ENCODE measurements at regions not wholly inside any gene's neighbourhood (a gene's known extent, or its start where the extent isn't known, plus 50 kb on each side); places are given as distances from the start of the nearest gene placed in this dataset.
"Not testable (repeated sequence)": the region's sequence is repeated elsewhere in the genome, so short reads cannot be mapped to it uniquely, and the experiment has no call there.

- no peak for DNase-seq
These were observed 868.1 kb upstream of the CDH9 start for GRCh38 chr5:27906481-27906880.

GRCh38 chr5:27900761-27901160 lies 862.4 kb upstream of the CDH9 start:
- no peak for DNase-seq

DNA sequence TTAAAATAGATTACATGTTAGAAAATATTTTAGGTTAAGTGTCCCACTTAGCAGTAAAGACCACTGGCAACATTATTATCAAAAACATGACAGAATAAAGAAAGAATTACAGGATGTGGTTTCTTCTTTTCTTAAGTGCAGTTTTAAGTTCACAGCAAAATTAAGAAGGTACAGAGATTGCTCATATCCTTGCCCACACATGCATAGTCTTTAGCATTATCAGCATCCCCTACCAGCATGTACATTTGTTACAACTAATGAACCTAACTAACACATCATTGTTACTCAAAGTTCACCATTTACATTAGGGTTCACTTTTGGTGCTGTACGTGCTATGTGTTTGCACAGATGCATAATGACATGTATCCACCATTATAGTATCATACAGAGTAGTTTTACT lies 837.7 kb upstream of the CDH9 start:
- no peak for DNase-seq

DNA sequence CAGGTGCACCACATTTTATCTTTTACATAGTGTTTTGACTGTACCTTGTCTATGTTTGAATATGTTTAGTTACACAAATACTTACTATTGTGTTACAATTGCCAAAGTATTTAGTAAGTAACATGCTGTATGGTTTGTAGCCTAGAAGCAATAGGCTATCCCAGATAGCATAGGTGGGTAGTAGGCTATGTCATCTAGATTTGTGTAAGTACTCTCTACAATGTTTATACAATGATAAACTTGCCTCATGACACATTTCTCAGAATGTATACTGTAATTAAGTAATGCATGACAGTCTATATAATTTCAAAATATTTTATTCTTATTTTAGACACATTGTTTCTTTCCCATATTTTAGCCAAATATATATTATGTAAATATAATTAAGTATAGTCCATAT lies 836.8 kb upstream of the CDH9 start:
- no peak for DNase-seq

GRCh38 chr5:27868292-27868691 lies 829.9 kb upstream of the CDH9 start:
- DNase-seq = no peak

GRCh38 chr5:27855491-27855890 lies 817.1 kb upstream of the CDH9 start:
- DNase-seq = no peak

GRCh38 chr5:27854243-27854852 lies 816.0 kb upstream of the CDH9 start:
- no peak for DNase-seq

GRCh38 chr5:27845248-27845647 lies 806.9 kb upstream of the CDH9 start:
- DNase-seq = no peak

- not testable (repeated sequence) for DNase-seq
These were observed 798.3 kb upstream of the CDH9 start for GRCh38 chr5:27836704-27837103.

DNA sequence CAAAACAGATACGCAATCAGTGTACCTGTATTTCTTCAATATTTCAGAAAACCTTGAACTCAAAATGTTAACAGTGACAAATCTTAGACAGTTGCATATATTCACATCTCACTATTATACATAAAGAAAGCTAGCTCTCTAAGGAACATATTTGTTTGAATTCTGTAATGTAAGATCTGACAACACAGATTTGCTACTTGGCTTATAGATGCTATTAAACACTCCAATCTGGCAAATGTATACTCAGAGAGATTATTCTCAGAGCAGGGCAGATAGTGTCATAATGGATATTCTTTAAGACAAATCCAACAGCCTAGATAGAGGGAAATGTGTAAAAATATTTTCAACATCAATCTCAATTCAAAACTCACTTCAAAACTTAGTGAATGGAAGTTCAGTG lies 794.5 kb upstream of the CDH9 start:
- DNase-seq = no peak

DNA sequence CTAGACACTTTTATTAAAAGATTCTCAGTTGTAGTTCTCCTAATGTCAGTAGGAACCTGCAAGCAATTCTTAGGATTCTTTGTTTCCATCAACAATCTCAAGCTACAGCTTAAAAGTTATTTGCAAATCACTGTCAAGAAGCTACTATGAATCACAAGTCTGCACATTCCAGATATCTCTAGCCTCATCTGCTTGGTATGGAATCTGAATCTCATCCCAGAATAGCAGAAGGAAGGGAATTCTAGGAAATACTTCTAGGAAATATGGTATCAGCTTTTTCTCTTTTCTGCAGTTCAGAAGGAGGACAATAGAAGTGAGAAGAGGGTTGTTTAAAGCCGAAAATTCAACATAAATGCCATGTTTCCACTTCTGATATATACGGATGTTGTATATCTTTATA lies 792.2 kb upstream of the CDH9 start:
- DNase-seq = no peak

GRCh38 chr5:27821681-27822080 lies 783.3 kb upstream of the CDH9 start:
- DNase-seq = no peak

- DNase-seq = no peak
These were observed 780.5 kb upstream of the CDH9 start for GRCh38 chr5:27818888-27819287.

DNA sequence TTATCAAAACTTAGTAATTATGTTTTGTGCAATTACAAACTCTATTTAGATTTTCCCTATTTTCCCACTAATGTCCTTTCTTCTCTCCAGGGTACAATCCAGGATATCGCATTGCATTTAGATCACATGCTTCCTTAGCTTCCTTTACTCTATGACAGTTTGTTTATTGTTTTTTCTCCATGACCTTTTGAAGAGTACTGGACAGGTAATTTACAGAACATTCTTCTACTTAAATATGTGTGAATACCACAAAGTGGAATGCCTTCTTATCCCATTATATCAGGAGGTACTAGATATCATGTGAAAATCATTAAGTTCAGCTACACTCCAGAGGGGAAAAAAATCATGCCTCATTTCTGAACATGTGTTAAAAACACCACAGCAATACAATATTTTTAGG lies 776.6 kb upstream of the CDH9 start:
- DNase-seq = no peak

GRCh38 chr5:27814286-27814685 lies 775.9 kb upstream of the CDH9 start:
- DNase-seq = no peak

- no peak for DNase-seq
These were observed 772.1 kb upstream of the CDH9 start for GRCh38 chr5:27810458-27810857.

DNA sequence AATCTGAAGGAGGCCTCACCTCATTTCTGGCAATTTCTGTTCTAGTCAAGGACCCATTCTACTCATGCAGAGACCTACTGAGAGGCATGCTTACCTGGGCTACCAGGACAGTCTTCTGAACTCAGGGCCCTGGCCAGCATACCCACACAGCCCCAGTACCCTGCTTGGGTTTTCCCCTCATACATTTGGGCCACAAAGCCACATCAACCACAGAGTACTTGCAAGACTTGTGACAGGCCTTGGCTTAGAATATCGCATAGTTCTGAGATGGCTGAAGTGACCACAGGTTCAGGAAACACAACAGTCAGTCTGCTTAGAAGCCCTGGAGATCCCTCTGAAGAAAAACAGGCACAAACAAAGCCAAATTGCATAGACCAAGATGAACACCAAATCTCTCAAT lies 758.8 kb upstream of the CDH9 start:
- DNase-seq = no peak

GRCh38 chr5:27788184-27788583 lies 749.8 kb upstream of the CDH9 start:
- DNase-seq = no peak

DNA sequence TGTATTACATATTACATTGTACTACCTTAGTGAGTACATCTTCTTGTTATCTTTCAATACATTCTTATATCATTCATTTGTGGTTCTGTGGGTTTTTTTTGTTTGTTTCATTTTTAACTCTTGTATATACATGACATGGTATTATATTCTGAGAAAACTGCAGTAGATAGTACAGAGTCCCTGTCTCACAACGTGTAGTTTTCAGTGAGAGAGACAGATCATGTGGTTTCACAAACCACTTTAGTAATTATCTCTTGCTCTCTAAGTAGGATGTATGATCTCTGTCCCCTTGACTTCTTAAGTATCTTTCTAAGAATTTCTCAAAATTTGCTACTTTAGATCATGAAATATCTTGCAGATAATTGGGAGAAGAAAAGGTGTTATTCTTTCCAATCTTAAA lies 745.9 kb upstream of the CDH9 start:
- DNase-seq = no peak

DNA sequence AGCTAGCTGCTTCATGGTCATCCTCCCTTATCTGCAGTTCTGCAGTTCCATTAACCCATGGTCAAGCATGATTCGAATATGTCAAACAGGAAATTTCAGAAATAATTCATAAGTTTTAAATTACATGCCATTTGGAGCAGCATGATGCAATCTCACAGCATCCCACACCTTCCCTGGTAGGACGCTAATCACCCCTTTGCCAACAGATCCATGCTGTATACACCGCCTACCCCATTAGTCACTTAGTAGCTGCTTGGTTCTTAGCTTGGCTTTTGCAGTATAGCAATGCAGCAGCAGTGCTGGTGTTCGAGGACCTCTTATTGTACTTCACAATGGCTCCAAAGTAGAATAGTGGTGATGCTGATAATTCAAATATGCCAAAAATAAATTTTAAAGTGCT lies 739.7 kb upstream of the CDH9 start:
- DNase-seq = peak; percentile 2

GRCh38 chr5:27773636-27774035 lies 735.2 kb upstream of the CDH9 start:
- DNase-seq = no peak

DNA sequence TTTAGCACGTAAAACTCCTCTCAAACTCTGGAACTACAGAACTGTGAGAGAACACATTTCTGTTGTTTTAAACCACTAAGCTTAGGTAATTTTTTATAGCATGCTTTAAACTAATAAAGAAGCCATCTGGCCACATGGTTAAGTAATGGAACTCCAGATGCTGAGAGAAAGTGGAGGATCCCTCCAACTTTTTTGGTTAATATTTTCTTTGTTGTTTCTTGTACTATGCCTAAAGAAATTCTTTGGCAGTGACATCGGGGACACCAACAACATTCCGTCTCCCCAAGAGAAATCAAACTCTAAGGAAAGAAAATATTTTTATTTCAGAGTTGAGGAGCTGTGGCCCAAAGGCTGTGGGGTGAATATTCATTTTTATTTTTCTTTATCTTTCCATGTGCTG lies 734.8 kb upstream of the CDH9 start:
- DNase-seq = no peak

DNA sequence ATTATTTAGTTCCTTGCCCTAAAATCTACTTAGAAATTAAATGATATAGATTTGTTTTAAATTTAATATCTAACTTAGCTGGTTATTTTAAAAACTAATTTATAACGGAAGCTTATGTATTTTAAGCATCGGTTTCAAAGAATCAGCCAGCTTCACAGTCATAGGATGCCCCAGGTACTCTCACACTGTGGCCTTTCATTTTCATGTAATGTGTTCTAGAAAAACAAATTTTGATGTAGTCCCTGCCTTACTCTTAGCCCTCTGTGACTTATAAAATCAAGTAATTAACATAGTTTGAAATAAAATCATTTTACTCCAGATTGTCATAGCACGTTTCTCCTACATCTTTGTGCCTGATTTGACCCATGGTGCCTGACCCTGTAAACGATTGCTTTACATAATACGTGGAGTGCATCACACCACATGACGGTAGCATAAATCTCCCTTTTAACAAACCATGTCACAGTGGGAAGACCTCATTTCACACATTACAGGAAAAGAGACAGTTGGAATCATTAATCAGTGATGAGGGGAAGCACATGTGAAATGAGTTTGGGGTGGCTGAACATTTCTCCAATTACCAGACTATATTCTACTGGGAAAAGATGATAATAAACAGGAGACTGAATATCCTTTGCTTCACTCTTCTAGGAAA lies 731.5 kb upstream of the CDH9 start:
- no peak for DNase-seq

GRCh38 chr5:27748847-27749246 lies 710.5 kb upstream of the CDH9 start:
- no peak for DNase-seq

Measured in occipital lobe (tissue), 1 donor.